HG03060 (cell line): ENCODE measurements at regions not wholly inside any gene's neighbourhood (a gene's known extent, or its start where the extent isn't known, plus 50 kb on each side); places are given as distances from the start of the nearest gene placed in this dataset.

Experiments used
- ATAC-seq: cut with Tn5 transposase; IDR thresholded peaks from one replicate; pipeline ENCODE4 v1.9.1; 2021; ENCODE audit warnings: low read depth, moderate number of reproducible peaks; ENCODE audit not compliant: unreplicated experiment

GRCh38 chr15:70493376-70493775 lies 270.0 kb downstream of the UACA start:
- no peak for ATAC-seq

GRCh38 chr15:70492240-70493177 lies 270.8 kb downstream of the UACA start:
- ATAC-seq, result peak; percentile 35

DNA sequence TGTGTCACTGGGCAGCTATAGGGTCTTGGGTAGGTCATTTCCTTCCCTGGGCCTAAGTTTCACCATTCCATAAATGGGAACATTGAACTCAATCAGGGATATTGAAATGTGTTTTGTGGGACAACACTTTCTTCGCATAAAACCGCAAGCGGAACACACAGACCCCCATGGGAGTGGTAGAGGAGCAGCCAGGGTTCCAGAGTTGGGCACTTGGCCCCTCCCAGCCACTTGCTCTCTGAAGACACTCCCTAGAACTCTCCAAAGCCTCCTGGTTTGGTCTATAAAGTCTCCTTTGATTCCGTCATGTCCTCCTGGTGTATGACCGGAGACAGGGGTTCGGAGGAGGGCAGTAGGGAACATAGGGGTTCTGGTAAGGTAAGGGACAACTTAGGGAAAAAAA lies 271.7 kb downstream of the UACA start:
- no peak for ATAC-seq

GRCh38 chr15:70491201-70491621 lies 272.1 kb downstream of the UACA start:
- no peak for ATAC-seq

DNA sequence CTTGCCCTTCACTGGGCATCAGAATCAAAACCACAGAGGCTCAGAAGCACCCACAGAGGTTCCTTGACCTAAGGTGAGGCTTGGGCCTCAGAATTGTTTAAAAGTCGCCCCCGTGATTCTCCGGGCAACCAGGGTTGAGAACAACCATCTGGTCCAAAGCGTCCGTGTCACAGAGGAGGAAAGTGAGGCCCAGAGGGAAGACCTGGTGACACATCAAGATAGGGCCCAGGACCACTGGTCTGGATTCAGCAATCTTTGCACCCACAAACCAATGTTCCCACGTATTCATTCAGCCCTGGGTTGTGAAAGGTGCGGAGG lies 272.6 kb downstream of the UACA start:
- no peak for ATAC-seq

DNA sequence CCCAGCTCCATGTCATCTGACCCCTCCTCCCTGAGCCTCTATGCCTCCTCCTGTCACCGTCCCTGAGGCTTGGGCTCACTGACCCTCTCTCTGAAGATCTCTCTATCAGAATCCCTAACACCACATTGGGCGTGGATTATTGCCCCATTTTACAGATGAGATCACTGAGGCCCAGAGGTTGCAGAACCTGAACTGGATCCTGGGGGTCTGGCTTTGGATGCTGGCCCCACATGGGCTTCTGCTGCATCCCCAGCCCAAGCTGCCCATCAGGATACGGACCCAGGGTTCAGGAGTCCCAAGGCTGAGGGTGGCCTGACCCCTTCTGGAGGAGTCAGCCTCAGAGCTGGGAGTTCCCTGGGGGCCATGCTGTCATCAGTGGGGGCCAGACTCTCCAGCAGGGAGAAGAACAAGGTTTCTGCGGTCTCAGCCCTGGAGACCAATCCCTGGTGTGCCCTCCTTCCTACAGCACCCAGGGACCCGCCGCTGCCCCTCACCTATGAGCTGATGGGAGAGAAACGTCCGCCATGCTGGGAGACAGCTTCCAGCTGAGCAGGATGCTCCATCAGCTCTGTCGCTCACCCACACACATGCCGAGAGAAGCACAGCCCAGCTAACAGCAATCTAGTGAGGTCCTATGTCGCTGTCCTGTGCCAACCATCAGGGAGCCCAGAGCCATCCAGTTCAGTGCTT lies 273.1 kb downstream of the UACA start:
- no peak for ATAC-seq

DNA sequence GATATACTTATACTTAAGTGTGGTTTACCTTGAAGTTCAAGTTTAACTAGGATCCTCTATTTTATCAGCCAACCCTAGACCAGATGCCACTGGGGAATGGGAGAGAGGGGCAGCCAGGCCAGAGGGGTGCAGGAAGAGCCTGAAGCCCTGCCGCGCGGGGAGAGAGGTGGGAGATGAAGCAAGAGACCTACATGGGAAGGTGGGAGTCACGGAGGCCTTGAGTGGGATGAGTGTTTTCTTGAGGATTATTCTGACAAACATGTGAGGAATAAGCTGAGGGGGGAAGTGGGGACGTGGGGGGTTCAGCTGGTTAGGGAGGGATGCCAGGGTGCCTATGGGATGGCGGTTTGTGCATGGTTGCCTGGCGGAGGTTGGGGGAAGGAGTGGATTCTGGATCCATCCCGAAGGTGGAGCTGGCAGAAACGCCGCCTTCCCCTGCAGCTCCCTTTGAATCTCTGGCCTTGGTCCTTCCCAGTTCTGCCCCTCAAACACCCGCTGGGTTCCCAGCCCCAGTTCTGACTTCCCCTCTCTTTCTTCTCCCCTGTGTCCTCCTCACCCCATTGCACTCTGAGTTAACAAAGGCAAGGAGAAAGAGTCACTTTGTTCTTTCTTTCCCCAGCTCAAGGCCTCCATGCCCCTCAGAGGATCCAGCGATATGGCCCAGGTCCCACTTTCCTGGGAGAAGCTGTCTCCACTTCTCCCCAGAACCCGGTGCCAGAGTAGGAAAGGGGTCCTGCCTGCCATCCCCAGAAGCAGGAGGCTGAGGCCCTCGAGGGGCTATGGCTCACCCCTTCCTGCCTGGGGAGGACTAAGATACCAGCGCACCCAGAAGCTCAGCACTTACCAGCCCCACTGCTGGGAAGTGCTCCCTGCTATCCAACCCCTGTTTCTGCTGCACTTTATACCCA lies 274.2 kb downstream of the UACA start:
- ATAC-seq, result no peak

DNA sequence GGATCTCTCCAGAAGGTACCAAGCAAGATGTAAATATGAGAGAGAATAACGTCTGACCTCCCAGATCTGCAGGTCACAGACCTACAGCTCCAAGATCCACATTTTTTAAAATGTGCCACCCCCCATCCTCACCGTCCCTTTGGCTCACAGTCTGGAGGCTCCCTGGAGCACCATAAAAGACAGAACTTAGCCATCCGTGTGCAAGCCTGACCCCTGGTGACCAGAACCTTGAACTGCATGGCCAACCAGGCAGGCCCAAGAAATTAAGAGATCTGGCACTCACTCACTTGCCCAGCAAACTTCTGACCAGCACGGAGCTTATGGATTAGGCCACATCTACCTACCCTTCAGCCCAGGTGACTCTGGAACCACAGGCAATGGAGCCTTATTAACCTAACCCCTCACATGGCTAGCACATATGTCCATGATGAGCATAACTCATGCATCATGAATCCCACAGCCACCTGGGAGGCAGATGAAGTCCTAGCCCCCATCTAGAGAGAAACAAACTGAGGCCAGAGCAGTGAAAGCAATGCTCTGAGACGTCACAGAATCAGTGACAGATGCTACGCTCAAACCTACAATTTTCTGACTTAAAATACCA lies 275.3 kb downstream of the UACA start:
- ATAC-seq, result no peak

DNA sequence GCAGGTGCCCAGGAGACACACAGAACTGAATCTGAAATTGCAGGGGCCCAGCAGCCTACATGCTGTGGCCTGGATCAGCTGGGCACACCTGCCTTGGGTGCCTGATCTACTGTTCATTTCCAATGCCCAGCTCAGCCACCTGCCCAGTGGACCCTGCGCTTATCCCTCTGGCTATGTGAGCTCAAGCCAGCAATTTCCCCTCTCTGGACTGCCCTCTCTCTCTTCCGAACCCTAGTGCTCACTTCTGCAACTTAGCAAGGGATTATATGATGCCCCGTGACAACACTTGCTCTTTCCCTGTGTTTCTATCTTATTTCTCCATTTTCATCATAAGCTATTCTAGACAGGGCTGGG lies 276.0 kb downstream of the UACA start:
- no peak for ATAC-seq

- ATAC-seq, result peak; percentile 46
These were observed 276.6 kb downstream of the UACA start for GRCh38 chr15:70486451-70487386.

GRCh38 chr15:70486012-70486411 lies 277.3 kb downstream of the UACA start:
- ATAC-seq, result no peak

DNA sequence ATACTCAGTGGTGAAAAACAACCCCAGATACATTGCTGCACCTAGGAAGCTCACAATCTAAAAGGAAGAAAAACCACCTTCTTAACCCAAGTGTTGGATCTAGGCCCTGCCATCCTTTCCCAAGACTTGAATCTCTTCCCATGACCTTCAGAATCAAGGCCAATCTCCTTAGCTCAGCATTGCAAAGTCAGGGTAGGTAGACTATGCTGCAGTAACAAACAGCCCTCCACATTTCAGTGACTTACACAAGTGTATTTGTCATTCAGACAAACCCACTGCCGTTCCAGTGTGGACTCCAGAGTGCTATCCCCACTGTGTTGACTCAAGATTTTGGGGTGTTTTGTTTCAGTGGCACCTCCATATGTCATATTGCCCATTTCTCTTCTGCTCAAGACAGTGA lies 278.4 kb downstream of the UACA start:
- no peak for ATAC-seq

DNA sequence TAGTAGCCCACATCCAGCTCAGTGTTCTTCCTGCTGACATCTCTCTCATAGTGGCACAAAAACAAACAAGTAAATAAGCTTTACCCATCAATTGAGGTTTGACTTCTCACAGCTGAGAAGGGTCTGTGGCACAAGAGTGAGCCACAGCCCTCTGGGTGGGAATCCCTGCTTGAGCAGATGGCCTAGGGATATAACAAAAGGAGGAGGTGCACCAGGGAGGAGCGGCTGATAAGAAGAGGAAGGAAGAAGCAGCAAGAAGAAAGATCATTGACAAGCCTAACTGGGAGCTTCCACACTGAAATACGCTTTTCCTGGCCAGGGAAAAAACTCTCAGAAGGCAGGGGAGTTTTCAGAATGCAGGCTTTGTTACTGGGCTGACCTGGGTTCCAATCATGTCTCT lies 279.8 kb downstream of the UACA start:
- no peak for ATAC-seq

- no peak for ATAC-seq
These were observed 283.0 kb downstream of the UACA start for GRCh38 chr15:70480196-70480856.

GRCh38 chr15:70479785-70480184 lies 283.6 kb downstream of the UACA start:
- no peak for ATAC-seq

GRCh38 chr15:70479056-70479455 lies 284.3 kb downstream of the UACA start:
- no peak for ATAC-seq

GRCh38 chr15:70478251-70478990 lies 284.9 kb downstream of the UACA start:
- ATAC-seq, result no peak

DNA sequence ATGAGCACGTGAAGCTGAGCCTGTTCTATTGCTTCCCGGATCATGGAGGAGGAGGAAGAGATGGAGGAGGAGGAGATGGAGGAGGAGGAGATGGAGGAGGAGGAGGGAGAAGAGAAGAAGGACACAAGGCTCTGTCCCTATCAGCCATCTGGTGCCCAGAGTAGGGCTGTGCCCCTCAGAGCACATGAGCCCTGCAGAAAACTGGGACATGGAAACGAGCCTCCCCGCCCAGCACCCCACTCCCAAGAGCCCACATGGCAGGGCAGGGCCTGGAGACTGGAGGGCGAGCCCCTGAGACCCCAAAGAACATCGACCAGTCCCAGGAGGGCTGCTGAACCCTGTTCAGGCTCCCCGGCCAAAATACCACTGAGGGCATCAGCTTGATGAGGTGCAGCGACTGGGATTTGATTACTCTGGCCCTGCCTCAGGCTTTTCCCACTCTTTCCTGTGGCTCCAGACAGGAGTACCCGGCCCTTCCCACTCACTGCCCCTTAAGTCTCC lies 285.6 kb downstream of the UACA start:
- ATAC-seq, result no peak
